ENCODE measurements at regions not wholly inside any gene's neighbourhood (a gene's known extent, or its start where the extent isn't known, plus 50 kb on each side); places are given as distances from the start of the nearest gene placed in this dataset.

GRCh38 chr1:219773110-219773509 is 155.2 kb downstream of the SLC30A10 start:
- Histone ChIP-seq H3K27me3 (ENCODE audit: control insufficient read depth, insufficient read depth, low read length) (no peaks in the 10 kb centered on the region), H3K36me3 (replicated peaks; ENCODE audit: control insufficient read depth, insufficient read depth, low read length) (no peaks in the 10 kb centered on the region), H3K4me3 (ENCODE audit: insufficient read depth, low read depth, low read length) (no peak overlapping the region)
- DNase-seq: no peak

- Histone ChIP-seq H3K27me3 (ENCODE audit: control insufficient read depth, insufficient read depth, low read length) (no peaks in the 10 kb centered on the region), H3K36me3 (replicated peaks; ENCODE audit: control insufficient read depth, insufficient read depth, low read length) (no peaks in the 10 kb centered on the region), H3K4me3 (ENCODE audit: insufficient read depth, low read depth, low read length) (no peak overlapping the region)
- no peak for DNase-seq
Observed at GRCh38 chr1:219772265-219773036, 155.9 kb downstream of the SLC30A10 start.

- Histone ChIP-seq H3K27me3 (ENCODE audit: control insufficient read depth, insufficient read depth, low read length) (no peaks in the 10 kb centered on the region), H3K36me3 (replicated peaks; ENCODE audit: control insufficient read depth, insufficient read depth, low read length) (no peaks in the 10 kb centered on the region), H3K4me3 (ENCODE audit: insufficient read depth, low read depth, low read length) (no peak overlapping the region)
- DNase-seq: no peak
Observed at GRCh38 chr1:219771080-219771479, 157.3 kb downstream of the SLC30A10 start.

- no peak overlapping the region for H3K4me3 ChIP-seq (ENCODE audit: insufficient read depth, low read depth, low read length)
- H3K36me3 ChIP-seq (replicated peaks; ENCODE audit: control insufficient read depth, insufficient read depth, low read length): no peaks in the 10 kb centered on the region
- no peaks in the 10 kb centered on the region for H3K27me3 ChIP-seq (ENCODE audit: control insufficient read depth, insufficient read depth, low read length)
- no peak for DNase-seq
Observed at GRCh38 chr1:219763321-219763720, 150.4 kb upstream of the ZC3H11B start.

GRCh38 chr1:219761208-219761860 is 148.4 kb upstream of the ZC3H11B start:
- H3K36me3 ChIP-seq (replicated peaks; ENCODE audit: control insufficient read depth, insufficient read depth, low read length): no peaks in the 10 kb centered on the region
- no peak for DNase-seq
- no peak overlapping the region for H3K4me3 ChIP-seq (ENCODE audit: insufficient read depth, low read depth, low read length)

GRCh38 chr1:219759095-219759494 is 146.2 kb upstream of the ZC3H11B start:
- no peak for DNase-seq
- Histone ChIP-seq H3K36me3 (replicated peaks; ENCODE audit: control insufficient read depth, insufficient read depth, low read length) (no peaks in the 10 kb centered on the region), H3K4me3 (ENCODE audit: insufficient read depth, low read depth, low read length) (no peak overlapping the region), H3K27me3 (ENCODE audit: control insufficient read depth, insufficient read depth, low read length) (no peaks in the 10 kb centered on the region)

More at GRCh38 chr1:219761208-219761860, 148.4 kb upstream of the ZC3H11B start:
- no peaks in the 10 kb centered on the region for H3K27me3 ChIP-seq (ENCODE audit: control insufficient read depth, insufficient read depth, low read length)

GRCh38 chr1:219757890-219758289 is 145.0 kb upstream of the ZC3H11B start:
- Histone ChIP-seq H3K4me3 (ENCODE audit: insufficient read depth, low read depth, low read length) (no peak overlapping the region), H3K27me3 (ENCODE audit: control insufficient read depth, insufficient read depth, low read length) (no peaks in the 10 kb centered on the region), H3K36me3 (replicated peaks; ENCODE audit: control insufficient read depth, insufficient read depth, low read length) (no peaks in the 10 kb centered on the region)
- DNase-seq: no peak

GRCh38 chr1:219755234-219755633 is 142.3 kb upstream of the ZC3H11B start:
- DNase-seq: no peak
- Histone ChIP-seq H3K4me3 (ENCODE audit: insufficient read depth, low read depth, low read length) (no peak overlapping the region), H3K36me3 (replicated peaks; ENCODE audit: control insufficient read depth, insufficient read depth, low read length) (no peaks in the 10 kb centered on the region), H3K27me3 (ENCODE audit: control insufficient read depth, insufficient read depth, low read length) (no peaks in the 10 kb centered on the region)

- Histone ChIP-seq H3K27me3 (ENCODE audit: control insufficient read depth, insufficient read depth, low read length) (no peaks in the 10 kb centered on the region), H3K4me3 (ENCODE audit: insufficient read depth, low read depth, low read length) (no peak overlapping the region), H3K36me3 (replicated peaks; ENCODE audit: control insufficient read depth, insufficient read depth, low read length) (no peaks in the 10 kb centered on the region)
- DNase-seq: no peak
Observed at GRCh38 chr1:219754767-219755166, 141.9 kb upstream of the ZC3H11B start.

GRCh38 chr1:219753914-219754313 is 141.0 kb upstream of the ZC3H11B start:
- no peak for DNase-seq
- Histone ChIP-seq H3K27me3 (ENCODE audit: control insufficient read depth, insufficient read depth, low read length) (no peaks in the 10 kb centered on the region), H3K36me3 (replicated peaks; ENCODE audit: control insufficient read depth, insufficient read depth, low read length) (no peaks in the 10 kb centered on the region)

GRCh38 chr1:219752645-219753044 is 139.7 kb upstream of the ZC3H11B start:
- Histone ChIP-seq H3K4me3 (ENCODE audit: insufficient read depth, low read depth, low read length) (no peak overlapping the region), H3K27me3 (ENCODE audit: control insufficient read depth, insufficient read depth, low read length) (no peaks in the 10 kb centered on the region), H3K36me3 (replicated peaks; ENCODE audit: control insufficient read depth, insufficient read depth, low read length) (no peaks in the 10 kb centered on the region)
- DNase-seq: no peak

More at GRCh38 chr1:219753914-219754313, 141.0 kb upstream of the ZC3H11B start:
- no peak overlapping the region for H3K4me3 ChIP-seq (ENCODE audit: insufficient read depth, low read depth, low read length)

- Histone ChIP-seq H3K27me3 (ENCODE audit: control insufficient read depth, insufficient read depth, low read length) (no peaks in the 10 kb centered on the region), H3K4me3 (ENCODE audit: insufficient read depth, low read depth, low read length) (no peak overlapping the region), H3K36me3 (replicated peaks; ENCODE audit: control insufficient read depth, insufficient read depth, low read length) (no peaks in the 10 kb centered on the region)
- no peak for DNase-seq
Observed at GRCh38 chr1:219751870-219752507, 139.1 kb upstream of the ZC3H11B start.

GRCh38 chr1:219749370-219749769 is 136.5 kb upstream of the ZC3H11B start:
- DNase-seq: no peak
- H3K4me3 ChIP-seq (ENCODE audit: insufficient read depth, low read depth, low read length): no peak overlapping the region
- H3K27me3 ChIP-seq (ENCODE audit: control insufficient read depth, insufficient read depth, low read length): no peaks in the 10 kb centered on the region
- no peaks in the 10 kb centered on the region for H3K36me3 ChIP-seq (replicated peaks; ENCODE audit: control insufficient read depth, insufficient read depth, low read length)

GRCh38 chr1:219746141-219746540 is 133.2 kb upstream of the ZC3H11B start:
- DNase-seq: no peak
- no peaks in the 10 kb centered on the region for H3K27me3 ChIP-seq (ENCODE audit: control insufficient read depth, insufficient read depth, low read length)
- H3K36me3 ChIP-seq (replicated peaks; ENCODE audit: control insufficient read depth, insufficient read depth, low read length): no peaks in the 10 kb centered on the region
- H3K4me3 ChIP-seq (ENCODE audit: insufficient read depth, low read depth, low read length): no peak overlapping the region
